Astrocyte (in vitro differentiated cells and primary cell): ENCODE measurements at regions not wholly inside any gene's neighbourhood (a gene's known extent, or its start where the extent isn't known, plus 50 kb on each side); places are given as distances from the start of the nearest gene placed in this dataset.

Experiments
- EZH2 ChIP-seq: IDR thresholded peaks from 2 replicates; pipeline ENCODE4 v1.6.1; 2012; ENCODE audit warnings: mild to moderate bottlenecking, low read length, inconsistent platforms; ENCODE audit not compliant: insufficient read depth
- TF ChIP-seq, protein P1 (sequence below): IDR thresholded peaks from 2 replicates; pipeline ENCODE4 v1.5.1; 2011; ENCODE audit warnings: low read depth, mild to moderate bottlenecking, inconsistent platforms, low read length, moderate library complexity; ENCODE audit not compliant: insufficient read depth

- TF ChIP-seq, protein P1, sequence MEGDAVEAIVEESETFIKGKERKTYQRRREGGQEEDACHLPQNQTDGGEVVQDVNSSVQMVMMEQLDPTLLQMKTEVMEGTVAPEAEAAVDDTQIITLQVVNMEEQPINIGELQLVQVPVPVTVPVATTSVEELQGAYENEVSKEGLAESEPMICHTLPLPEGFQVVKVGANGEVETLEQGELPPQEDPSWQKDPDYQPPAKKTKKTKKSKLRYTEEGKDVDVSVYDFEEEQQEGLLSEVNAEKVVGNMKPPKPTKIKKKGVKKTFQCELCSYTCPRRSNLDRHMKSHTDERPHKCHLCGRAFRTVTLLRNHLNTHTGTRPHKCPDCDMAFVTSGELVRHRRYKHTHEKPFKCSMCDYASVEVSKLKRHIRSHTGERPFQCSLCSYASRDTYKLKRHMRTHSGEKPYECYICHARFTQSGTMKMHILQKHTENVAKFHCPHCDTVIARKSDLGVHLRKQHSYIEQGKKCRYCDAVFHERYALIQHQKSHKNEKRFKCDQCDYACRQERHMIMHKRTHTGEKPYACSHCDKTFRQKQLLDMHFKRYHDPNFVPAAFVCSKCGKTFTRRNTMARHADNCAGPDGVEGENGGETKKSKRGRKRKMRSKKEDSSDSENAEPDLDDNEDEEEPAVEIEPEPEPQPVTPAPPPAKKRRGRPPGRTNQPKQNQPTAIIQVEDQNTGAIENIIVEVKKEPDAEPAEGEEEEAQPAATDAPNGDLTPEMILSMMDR: no peak
- no peak for TF ChIP-seq EZH2
These were observed 176.2 kb downstream of the RFC3 start for GRCh38 chr13:33994198-33994597.
